ENCODE measurements at regions not wholly inside any gene's neighbourhood (a gene's known extent, or its start where the extent isn't known, plus 50 kb on each side); places are given as distances from the start of the nearest gene placed in this dataset.
"Not testable (repeated sequence)": the region's sequence is repeated elsewhere in the genome, so short reads cannot be mapped to it uniquely, and the experiment has no call there.

- Mint-ChIP-seq H3K27me3 (ENCODE audit: insufficient read depth) (no peaks in the 10 kb centered on the region), H3K9me3 (no peaks in the 10 kb centered on the region), H3K27ac (no peak overlapping the region), H3K36me3 (ENCODE audit: low read depth) (no peaks in the 10 kb centered on the region), H3K4me1 (ENCODE audit: low read depth) (no peaks in the 10 kb centered on the region), H3K4me3 (no peak overlapping the region)
- DNase-seq (ENCODE audit: low spot score): no peak
- intact Hi-C loops (cut with micrococcal nuclease): no loop called here
Measured at GRCh38 chr2:128608921-128609880, 290.5 kb upstream of the HS6ST1 start.

GRCh38 chr2:128610496-128610895 is 291.8 kb upstream of the HS6ST1 start:
- DNase-seq (ENCODE audit: low spot score): no peak
- Mint-ChIP-seq H3K36me3 (ENCODE audit: low read depth) (no peaks in the 10 kb centered on the region), H3K4me3 (no peak overlapping the region), H3K4me1 (ENCODE audit: low read depth) (no peaks in the 10 kb centered on the region), H3K27me3 (ENCODE audit: insufficient read depth) (no peaks in the 10 kb centered on the region), H3K9me3 (peaks cover 3% of the 10 kb centered on the region), H3K27ac (no peak overlapping the region)
- intact Hi-C loops (cut with micrococcal nuclease): no loop called here

GRCh38 chr2:128611421-128612320 is 293.0 kb upstream of the HS6ST1 start:
- no peak for DNase-seq (ENCODE audit: low spot score)
- intact Hi-C loops (cut with micrococcal nuclease): no loop called here
- Mint-ChIP-seq H3K9me3 (peaks cover 3% of the 10 kb centered on the region), H3K4me3 (no peak overlapping the region), H3K36me3 (ENCODE audit: low read depth) (no peaks in the 10 kb centered on the region), H3K4me1 (ENCODE audit: low read depth) (no peaks in the 10 kb centered on the region), H3K27ac (no peak overlapping the region), H3K27me3 (ENCODE audit: insufficient read depth) (no peaks in the 10 kb centered on the region)

- no peak for DNase-seq (ENCODE audit: low spot score)
- Mint-ChIP-seq H3K4me3 (no peak overlapping the region), H3K4me1 (ENCODE audit: low read depth) (no peaks in the 10 kb centered on the region), H3K27me3 (ENCODE audit: insufficient read depth) (no peaks in the 10 kb centered on the region), H3K36me3 (ENCODE audit: low read depth) (no peaks in the 10 kb centered on the region), H3K27ac (no peak overlapping the region), H3K9me3 (peaks cover 3% of the 10 kb centered on the region)
- intact Hi-C loops (cut with micrococcal nuclease): no loop called here
Measured at GRCh38 chr2:128612628-128613027, 294.0 kb upstream of the HS6ST1 start.

GRCh38 chr2:128613351-128613750 is 294.7 kb upstream of the HS6ST1 start:
- Mint-ChIP-seq H3K9me3 (peaks cover 3% of the 10 kb centered on the region), H3K27ac (no peak overlapping the region), H3K36me3 (ENCODE audit: low read depth) (no peaks in the 10 kb centered on the region), H3K4me3 (no peak overlapping the region), H3K27me3 (ENCODE audit: insufficient read depth) (no peaks in the 10 kb centered on the region), H3K4me1 (ENCODE audit: low read depth) (no peaks in the 10 kb centered on the region)
- intact Hi-C loops (cut with micrococcal nuclease): no loop called here
- no peak for DNase-seq (ENCODE audit: low spot score)

- Mint-ChIP-seq H3K9me3 (peaks cover 3% of the 10 kb centered on the region), H3K27ac (no peak overlapping the region), H3K4me1 (ENCODE audit: low read depth) (no peaks in the 10 kb centered on the region), H3K27me3 (ENCODE audit: insufficient read depth) (no peaks in the 10 kb centered on the region), H3K4me3 (no peak overlapping the region), H3K36me3 (ENCODE audit: low read depth) (no peaks in the 10 kb centered on the region)
- DNase-seq (ENCODE audit: low spot score): no peak
- intact Hi-C loops (cut with micrococcal nuclease): no loop called here
Measured at GRCh38 chr2:128613876-128614275, 295.2 kb upstream of the HS6ST1 start.

- H3K4me1 Mint-ChIP-seq (ENCODE audit: low read depth); DNase-seq (ENCODE audit: low spot score); intact Hi-C loops (cut with micrococcal nuclease); H3K4me3 Mint-ChIP-seq; H3K27me3 Mint-ChIP-seq (ENCODE audit: insufficient read depth); H3K9me3 Mint-ChIP-seq; H3K36me3 Mint-ChIP-seq (ENCODE audit: low read depth); H3K27ac Mint-ChIP-seq: not testable (repeated sequence)
Measured at GRCh38 chr2:128614907-128615306, 296.2 kb upstream of the HS6ST1 start.

- no peaks in the 10 kb centered on the region for H3K36me3 Mint-ChIP-seq (ENCODE audit: low read depth)
- peaks cover 3% of the 10 kb centered on the region for H3K9me3 Mint-ChIP-seq
- no peak overlapping the region for H3K4me3 Mint-ChIP-seq
- DNase-seq (ENCODE audit: low spot score): no peak
- no peaks in the 10 kb centered on the region for H3K27me3 Mint-ChIP-seq (ENCODE audit: insufficient read depth)
- no peaks in the 10 kb centered on the region for H3K4me1 Mint-ChIP-seq (ENCODE audit: low read depth)
- no peak overlapping the region for H3K27ac Mint-ChIP-seq
- intact Hi-C loops (cut with micrococcal nuclease): no loop called here
Measured at GRCh38 chr2:128615571-128615970, 296.9 kb upstream of the HS6ST1 start.

GRCh38 chr2:128617029-128617590 is 298.4 kb upstream of the HS6ST1 start:
- H3K36me3 Mint-ChIP-seq (ENCODE audit: low read depth): no peaks in the 10 kb centered on the region
- H3K4me3 Mint-ChIP-seq: no peak overlapping the region
- intact Hi-C loops (cut with micrococcal nuclease): no loop called here
- DNase-seq (ENCODE audit: low spot score): no peak
- no peak overlapping the region for H3K27ac Mint-ChIP-seq
- peaks cover 3% of the 10 kb centered on the region for H3K9me3 Mint-ChIP-seq
- H3K27me3 Mint-ChIP-seq (ENCODE audit: insufficient read depth): no peaks in the 10 kb centered on the region
- peaks cover under 1% of the 10 kb centered on the region for H3K4me1 Mint-ChIP-seq (ENCODE audit: low read depth)

- peaks cover 6% of the 10 kb centered on the region for H3K4me1 Mint-ChIP-seq (ENCODE audit: low read depth)
- H3K9me3 Mint-ChIP-seq: peaks cover 3% of the 10 kb centered on the region
- H3K27ac Mint-ChIP-seq: no peak overlapping the region
- no peaks in the 10 kb centered on the region for H3K36me3 Mint-ChIP-seq (ENCODE audit: low read depth)
- H3K27me3 Mint-ChIP-seq (ENCODE audit: insufficient read depth): no peaks in the 10 kb centered on the region
- DNase-seq (ENCODE audit: low spot score): no peak
- intact Hi-C loops (cut with micrococcal nuclease): no loop called here
- no peak overlapping the region for H3K4me3 Mint-ChIP-seq
Measured at GRCh38 chr2:128617661-128618060, 299.0 kb upstream of the HS6ST1 start.

GRCh38 chr2:128618642-128619041 is 300.0 kb upstream of the HS6ST1 start:
- Mint-ChIP-seq H3K27me3 (ENCODE audit: insufficient read depth) (no peaks in the 10 kb centered on the region), H3K27ac (no peak overlapping the region), H3K4me1 (ENCODE audit: low read depth) (peaks cover 15% of the 10 kb centered on the region), H3K4me3 (no peak overlapping the region), H3K9me3 (peaks cover 3% of the 10 kb centered on the region), H3K36me3 (ENCODE audit: low read depth) (no peaks in the 10 kb centered on the region)
- no peak for DNase-seq (ENCODE audit: low spot score)
- intact Hi-C loops (cut with micrococcal nuclease): no loop called here

GRCh38 chr2:128619471-128620325 is 301.0 kb upstream of the HS6ST1 start:
- intact Hi-C loops (cut with micrococcal nuclease): loop anchor here (5.0 kb wide), 2 partner anchors 297 to 1057 kb away; no protein-coding TSS in a partner anchor
- Mint-ChIP-seq H3K4me3 (no peak overlapping the region), H3K27ac (no peak overlapping the region), H3K27me3 (ENCODE audit: insufficient read depth) (peaks cover 5% of the 10 kb centered on the region), H3K4me1 (ENCODE audit: low read depth) (peaks cover 26% of the 10 kb centered on the region), H3K36me3 (ENCODE audit: low read depth) (no peaks in the 10 kb centered on the region), H3K9me3 (peaks cover 3% of the 10 kb centered on the region)
- no peak for DNase-seq (ENCODE audit: low spot score)

All from activated T-helper 1 cell treated with anti-CD3 and anti-CD28 coated beads, Interleukin-12 subunit alpha, Interleukin-12 subunit beta, Interleukin-2, Interleukin-4 antibody, amounts not matched to agents 30 ng/mL and 10 ng/mL and 1 ng/mL, durations not matched to agents 14 hours and 24 hours and 36 hours (primary cell).